ENCODE measurements at regions not wholly inside any gene's neighbourhood (a gene's known extent, or its start where the extent isn't known, plus 50 kb on each side); places are given as distances from the start of the nearest gene placed in this dataset.
A peak's percentile ranks its signal among the peaks of the same experiment; 100 is the strongest.

GRCh38 chr15:70555713-70556112, 207.6 kb downstream of the UACA start:
- peak in 1 of 2 experiments; percentile 15 for DNase-seq

- no peak for DNase-seq
These were observed 215.4 kb downstream of the UACA start for GRCh38 chr15:70547846-70548487.

GRCh38 chr15:70545526-70545925, 217.8 kb downstream of the UACA start:
- DNase-seq = no peak

GRCh38 chr15:70541511-70541910, 221.8 kb downstream of the UACA start:
- no peak for DNase-seq

- DNase-seq = no peak
These were observed 223.3 kb downstream of the UACA start for GRCh38 chr15:70539912-70540530.

GRCh38 chr15:70539409-70539808, 223.9 kb downstream of the UACA start:
- no peak for DNase-seq

- DNase-seq = no peak
These were observed 225.1 kb downstream of the UACA start for GRCh38 chr15:70538278-70538677.

- no peak for DNase-seq
These were observed 227.4 kb downstream of the UACA start for GRCh38 chr15:70535955-70536338.

GRCh38 chr15:70535071-70535954, 228.0 kb downstream of the UACA start:
- DNase-seq = peak in 1 of 2 experiments; percentile 34

GRCh38 chr15:70533931-70534742, 229.2 kb downstream of the UACA start:
- DNase-seq = no peak

- no peak for DNase-seq
These were observed 230.7 kb downstream of the UACA start for GRCh38 chr15:70532531-70533186.

GRCh38 chr15:70531576-70531975, 231.8 kb downstream of the UACA start:
- no peak for DNase-seq

- no peak for DNase-seq
These were observed 232.5 kb downstream of the UACA start for GRCh38 chr15:70530906-70531305.

- DNase-seq = no peak
These were observed 232.9 kb downstream of the UACA start for GRCh38 chr15:70530503-70530902.

- DNase-seq = no peak
These were observed 233.3 kb downstream of the UACA start for GRCh38 chr15:70530017-70530499.

GRCh38 chr15:70528816-70529215, 234.5 kb downstream of the UACA start:
- no peak for DNase-seq

- DNase-seq = peak; percentile 35 to 61
These were observed 235.1 kb downstream of the UACA start for GRCh38 chr15:70528270-70528706.

GRCh38 chr15:70526974-70527325, 236.4 kb downstream of the UACA start:
- DNase-seq = no peak

- DNase-seq = no peak
These were observed 237.0 kb downstream of the UACA start for GRCh38 chr15:70526221-70526973.

GRCh38 chr15:70525551-70525950, 237.8 kb downstream of the UACA start:
- DNase-seq = no peak

GRCh38 chr15:70524470-70524869, 238.9 kb downstream of the UACA start:
- DNase-seq = no peak

- DNase-seq = no peak
These were observed 239.7 kb downstream of the UACA start for GRCh38 chr15:70523616-70524015.

Data from stimulated activated CD4-positive, alpha-beta T cell treated with anti-CD3 and anti-CD28 coated beads, Interleukin-4, amount 100 ng/mL, for 4 hours (primary cell).